ENCODE measurements at regions not wholly inside any gene's neighbourhood (a gene's known extent, or its start where the extent isn't known, plus 50 kb on each side); places are given as distances from the start of the nearest gene placed in this dataset.
A peak's percentile ranks its signal among the peaks of the same experiment; 100 is the strongest.
"Not testable (repeated sequence)": the region's sequence is repeated elsewhere in the genome, so short reads cannot be mapped to it uniquely, and the experiment has no call there.

DNA sequence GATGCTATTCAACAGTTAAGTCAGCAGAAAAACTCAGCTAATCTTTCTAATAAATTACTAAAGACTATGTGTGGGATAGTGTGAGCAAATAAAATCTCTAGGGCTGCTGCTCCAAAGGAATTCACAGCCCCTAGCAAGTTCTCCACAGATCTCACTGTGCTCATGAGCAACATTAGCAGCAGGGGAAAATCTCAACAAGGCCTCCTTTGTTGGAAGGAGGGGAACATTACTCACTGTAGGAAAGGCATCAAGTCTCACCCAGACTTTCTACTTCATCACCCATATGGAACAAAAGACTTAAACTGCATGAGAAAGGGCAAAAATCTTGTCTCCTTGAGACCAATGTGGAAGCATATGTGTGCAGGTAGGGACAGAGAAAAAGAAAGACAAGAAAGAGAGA, 726.4 kb upstream of the SLC35B3 start:
- no peak for DNase-seq

DNA sequence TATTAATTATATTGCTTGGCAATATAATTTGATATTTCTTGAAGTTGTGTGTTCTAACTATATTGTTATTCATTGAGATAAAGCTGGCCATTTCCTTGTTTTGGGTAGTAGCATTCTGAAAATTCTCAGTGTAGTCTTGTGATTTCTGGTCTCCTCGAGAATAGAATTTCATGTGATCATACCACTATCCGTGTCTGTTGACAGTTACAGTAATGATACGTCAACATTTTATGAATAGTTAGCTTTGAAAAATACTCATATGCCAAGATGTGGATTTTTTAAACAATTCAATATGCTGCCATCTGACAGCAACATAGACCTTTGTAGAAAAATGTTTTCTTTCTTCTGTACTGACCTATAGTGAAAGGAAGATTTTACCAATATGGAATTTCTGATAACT, 723.7 kb upstream of the SLC35B3 start:
- no peak for DNase-seq

DNA sequence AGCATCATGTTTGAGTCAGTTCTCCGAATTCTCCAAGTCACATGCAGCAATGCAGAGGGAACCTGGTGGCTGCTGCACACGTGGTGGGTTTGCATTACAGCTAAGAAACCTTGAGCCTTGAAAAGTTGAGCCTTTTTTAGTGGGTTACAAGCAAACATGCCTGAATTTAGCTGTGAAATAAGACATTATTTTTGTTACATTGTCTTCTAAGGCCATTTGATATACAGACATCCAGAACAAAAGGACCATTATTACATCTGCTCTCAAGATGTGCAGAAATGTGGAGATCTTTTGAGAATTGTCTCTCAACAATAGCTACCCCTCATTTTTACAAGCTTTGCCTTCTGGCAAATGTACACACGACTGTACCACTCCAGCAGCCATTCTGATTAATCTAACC, 720.5 kb upstream of the SLC35B3 start:
- no peak for DNase-seq

DNA sequence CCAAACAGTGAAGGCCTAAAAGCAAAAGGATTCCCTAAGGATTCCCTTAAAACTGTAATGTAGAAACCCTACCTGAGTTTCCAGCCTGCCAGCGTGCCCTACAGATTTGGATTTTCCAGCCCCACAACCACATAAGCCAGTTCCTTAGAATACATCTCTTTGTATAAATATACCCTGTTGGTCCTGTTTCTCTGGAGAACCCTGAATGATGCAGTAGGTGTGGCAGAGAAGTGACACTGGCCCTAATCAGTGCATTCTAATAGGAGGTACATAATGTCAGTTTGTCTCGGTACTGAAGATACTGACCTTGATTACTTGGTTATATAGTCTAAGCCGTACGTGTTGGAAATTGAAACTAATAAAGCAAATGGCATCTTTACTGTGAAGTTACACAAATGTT, 707.8 kb upstream of the SLC35B3 start:
- no peak for DNase-seq

DNA sequence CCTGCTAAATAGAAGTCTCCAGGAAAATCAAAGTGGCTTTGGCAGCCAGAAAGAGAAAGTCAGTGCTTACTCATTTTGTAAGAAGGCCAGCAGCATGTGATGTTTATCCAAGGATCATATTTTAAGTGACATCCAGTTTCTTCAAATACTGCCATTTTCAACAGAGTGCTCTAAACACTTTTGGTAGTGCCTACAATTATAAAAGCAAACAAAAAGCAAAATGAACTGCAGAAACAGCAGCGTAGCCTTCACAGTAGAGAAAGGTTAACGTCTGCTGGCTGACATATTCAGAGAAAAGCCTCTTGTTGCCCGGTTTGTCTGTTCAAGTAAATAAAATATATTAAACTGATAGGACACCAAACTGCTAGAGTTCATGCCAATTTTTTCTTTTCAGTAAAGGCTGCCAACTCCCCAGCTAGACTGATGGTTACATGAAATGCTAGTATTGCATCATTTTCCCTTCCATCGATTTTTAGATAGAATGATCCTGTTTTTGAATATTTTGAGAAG, 705.7 kb upstream of the SLC35B3 start:
- DNase-seq, result no peak

DNA sequence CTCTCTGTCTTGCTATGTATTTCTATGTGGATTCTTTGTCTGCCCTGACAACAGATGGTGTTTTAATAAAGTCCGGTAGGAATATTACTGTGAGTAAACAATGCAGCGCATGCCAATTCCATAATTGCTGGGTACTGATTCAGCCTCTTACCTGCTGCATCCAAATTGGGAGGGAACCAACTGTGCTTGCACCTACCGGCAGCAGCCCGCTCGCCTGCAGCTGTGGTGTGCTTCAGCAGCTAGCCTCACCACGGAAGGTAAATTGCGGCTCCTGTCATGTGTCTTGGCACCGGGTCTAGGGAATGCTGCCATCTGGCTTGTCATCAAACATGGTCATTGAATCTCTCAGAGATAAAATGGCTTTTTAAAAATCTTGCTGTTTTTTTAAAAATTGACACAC, 704.8 kb upstream of the SLC35B3 start:
- no peak for DNase-seq

DNA sequence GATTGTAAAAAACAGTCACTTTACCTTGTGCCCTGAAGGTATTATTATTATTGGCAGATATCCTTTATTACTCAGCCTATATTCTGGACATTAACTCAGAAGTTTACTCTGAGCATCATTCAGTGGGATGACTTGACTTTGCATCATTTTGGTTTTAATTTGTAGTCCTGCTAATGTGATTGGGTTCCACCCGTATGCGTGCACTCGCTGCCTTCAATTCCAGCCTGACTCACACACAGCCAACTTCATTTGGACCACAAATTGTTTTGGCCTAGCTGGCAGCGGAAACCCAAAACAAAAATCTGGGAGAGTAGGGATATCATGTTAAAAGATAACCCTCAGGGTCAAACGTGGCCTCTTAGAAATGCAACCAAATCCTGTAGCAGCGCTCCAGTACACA, 704.4 kb upstream of the SLC35B3 start:
- DNase-seq, result no peak

DNA sequence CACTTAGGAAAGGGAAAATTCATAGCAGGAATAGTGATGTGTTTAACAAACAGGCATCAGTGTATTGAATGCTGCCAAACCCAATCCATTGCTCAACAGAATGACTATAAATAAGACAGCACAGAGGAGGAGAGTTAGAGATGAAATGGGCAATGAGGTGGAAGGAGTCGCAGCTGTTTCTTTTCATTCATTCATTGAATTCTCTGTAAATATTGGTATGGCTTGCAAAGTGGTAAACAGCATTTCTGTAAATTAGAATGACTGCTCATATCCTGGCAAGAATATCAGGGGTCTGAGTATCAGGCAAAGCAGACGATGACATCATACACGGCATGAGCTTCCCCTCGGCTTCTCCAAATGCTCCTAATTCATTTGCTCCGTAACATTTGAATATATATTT, 703.6 kb upstream of the SLC35B3 start:
- DNase-seq, result no peak

DNA sequence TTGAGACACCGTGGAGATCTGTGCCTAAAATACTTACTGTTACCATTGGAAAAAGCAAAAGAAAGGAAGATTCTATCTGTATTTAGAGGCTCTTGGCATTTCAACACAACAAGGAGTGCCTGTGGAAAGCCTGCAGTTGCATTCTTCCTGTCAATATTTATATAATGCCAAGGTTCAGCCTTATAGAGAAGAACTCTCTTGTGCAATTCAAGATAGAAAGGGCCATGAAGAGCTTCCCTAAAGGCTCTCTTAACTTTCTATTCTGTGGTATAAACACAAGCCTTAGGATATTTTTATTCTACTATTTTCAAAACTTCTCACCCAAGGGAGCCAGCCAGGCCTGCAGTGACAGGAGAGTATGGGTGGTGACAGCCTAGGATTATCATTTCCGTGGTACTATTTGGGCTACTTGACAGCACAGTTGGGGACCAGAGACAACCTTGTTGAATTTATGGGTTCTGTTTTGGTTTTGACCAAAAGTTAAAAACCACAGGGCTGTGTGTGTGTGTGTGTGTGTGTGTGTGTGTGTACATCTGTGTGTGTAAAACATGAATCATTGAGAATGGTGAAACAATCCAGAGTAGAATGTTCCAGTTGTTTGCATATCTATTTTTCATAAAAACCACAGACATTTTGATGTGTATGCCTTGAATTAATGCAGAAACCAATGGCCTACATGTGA, 700.9 kb upstream of the SLC35B3 start:
- DNase-seq, result no peak

DNA sequence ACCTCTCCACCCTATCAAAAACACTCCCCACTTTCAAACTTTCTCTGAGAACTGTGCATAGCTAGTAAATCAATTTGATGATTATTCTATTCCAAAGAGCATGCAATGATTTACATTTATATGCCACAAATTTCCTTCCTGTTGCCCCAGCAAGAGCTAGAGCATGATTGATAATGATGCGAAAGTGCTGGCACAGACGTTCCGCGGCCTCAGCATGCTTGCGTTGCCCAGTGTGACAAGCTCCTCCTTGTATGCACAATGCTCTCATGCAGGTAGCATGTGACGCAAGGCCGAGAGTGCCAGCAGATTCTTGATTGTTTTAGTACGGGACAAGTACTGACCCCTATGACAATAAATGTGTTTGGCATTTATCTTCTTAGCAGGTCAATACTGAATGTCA, 696.3 kb upstream of the SLC35B3 start:
- DNase-seq, result peak; percentile 29

DNA sequence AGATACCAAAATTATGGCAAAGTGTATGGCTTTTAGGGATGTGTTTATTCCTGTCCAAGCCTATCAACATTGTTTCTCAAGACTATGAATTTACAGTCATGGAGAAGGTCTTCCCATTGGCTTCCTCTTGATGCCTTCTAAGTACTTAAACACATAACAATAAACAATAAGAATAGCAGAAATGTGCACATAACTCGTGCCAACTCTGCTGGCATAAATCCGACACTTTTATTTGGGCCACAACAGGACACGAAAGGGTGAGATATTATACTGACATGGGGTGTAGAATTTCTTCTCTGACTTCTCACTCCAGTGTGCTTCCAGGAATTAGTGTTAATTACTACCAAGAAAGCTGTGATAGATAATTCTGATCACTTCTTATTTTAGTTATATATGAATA, 695.9 kb upstream of the SLC35B3 start:
- no peak for DNase-seq

DNA sequence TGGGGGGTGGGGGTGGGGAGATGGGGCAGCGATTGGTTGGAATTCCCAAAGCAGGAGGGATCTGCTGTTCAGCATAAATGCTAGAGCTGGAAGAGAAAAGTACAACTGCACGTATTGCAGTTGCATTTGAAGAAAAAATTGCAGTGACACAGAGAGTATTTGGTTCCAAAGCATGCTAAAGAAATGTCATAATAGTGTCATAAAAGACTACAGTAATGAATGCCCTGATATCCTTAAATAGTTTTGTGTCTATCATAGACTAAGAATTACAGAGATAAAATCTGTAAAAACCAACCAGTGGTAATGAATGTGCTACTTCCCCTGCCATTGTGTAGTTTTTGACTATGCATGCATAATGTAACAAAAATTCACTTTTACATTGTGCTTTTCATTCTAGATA, 693.6 kb upstream of the SLC35B3 start:
- DNase-seq, result no peak

DNA sequence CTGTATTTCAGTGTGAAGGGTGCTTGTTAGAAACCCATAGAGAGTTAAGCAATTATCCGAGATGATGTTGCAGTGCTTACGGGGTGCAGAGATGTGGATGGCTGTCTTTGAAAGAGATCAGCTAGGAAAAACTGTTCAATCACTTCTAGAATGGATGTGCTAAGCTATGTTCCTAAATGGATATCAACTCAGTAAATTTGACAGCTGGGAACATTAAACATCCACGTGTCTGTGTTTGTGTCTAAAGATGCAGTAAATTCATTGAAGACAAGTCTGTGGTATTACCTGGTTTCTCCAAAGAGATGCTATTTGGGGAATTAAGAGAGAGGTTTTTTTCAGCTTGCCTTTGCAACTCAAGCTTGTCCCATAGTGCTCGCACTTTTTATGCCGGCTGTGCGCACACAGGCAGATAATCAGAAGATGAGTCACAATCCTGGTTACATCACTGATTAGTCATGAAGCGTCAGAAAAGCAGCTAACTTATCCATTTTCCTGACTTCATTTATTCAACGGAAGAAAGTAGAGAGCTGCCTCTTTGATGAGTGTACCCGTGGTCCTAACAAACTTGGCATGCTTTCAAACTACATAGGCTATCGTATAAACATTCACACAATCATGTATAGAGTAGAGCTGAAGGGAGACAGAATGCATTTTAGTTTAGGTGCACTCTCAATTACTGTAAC, 691.7 kb upstream of the SLC35B3 start:
- DNase-seq, result no peak

DNA sequence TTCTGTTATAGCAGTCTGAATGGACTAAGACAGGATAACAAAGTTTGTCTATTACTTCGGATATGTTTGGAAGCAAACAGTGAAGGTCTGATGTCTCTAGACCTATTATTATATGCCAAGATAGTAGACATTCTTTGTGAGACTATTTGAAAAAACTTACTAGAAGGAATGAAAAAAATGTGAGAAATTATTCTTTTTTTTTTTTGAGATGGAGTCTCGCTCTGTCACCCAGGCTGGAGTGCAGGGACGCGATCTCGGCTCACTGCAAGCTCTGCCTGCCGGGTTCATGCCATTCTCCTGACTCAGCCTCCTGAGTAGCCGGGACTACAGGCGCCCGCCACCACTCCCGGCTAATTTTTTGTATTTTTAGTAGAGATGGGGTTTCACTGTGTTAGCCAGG, 690.7 kb upstream of the SLC35B3 start:
- not testable (repeated sequence) for DNase-seq

DNA sequence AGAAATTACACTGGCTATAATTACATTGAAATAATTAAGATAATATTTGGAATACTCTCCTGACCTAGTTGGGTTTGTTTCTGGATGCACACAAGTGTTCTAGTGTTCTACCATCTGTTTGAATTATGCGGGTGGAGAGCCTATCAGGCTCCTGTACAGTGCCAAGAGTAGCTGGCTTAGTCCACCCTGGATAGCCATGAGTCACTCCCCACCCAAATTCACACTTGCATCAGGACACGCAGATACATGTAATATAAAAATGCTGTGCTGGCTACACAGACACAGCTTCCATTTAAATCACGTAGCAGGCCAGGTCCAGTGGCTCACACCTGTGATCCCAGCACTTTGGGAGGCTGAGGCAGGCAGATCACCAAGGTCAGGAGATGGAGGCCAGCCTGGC, 686.2 kb upstream of the SLC35B3 start:
- no peak for DNase-seq

DNA sequence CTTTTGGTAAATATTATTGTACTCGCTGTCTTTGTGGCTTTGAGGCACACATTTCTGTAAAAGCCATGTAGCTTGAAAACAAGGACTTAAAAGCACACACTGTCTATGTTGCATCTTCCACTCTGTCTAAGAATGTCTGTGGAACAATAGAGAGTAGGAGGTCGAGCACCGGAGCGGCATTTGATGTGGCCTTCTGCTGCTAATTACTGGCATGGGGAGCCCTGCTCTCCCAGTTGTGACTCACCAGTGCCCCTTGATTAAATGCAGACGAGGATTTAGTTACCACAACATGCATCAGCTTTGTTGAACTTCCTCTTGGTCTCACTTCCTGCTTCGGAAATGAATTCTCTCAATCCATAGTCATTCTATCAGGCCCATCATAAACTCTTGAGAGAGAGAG, 680.7 kb upstream of the SLC35B3 start:
- DNase-seq, result no peak

DNA sequence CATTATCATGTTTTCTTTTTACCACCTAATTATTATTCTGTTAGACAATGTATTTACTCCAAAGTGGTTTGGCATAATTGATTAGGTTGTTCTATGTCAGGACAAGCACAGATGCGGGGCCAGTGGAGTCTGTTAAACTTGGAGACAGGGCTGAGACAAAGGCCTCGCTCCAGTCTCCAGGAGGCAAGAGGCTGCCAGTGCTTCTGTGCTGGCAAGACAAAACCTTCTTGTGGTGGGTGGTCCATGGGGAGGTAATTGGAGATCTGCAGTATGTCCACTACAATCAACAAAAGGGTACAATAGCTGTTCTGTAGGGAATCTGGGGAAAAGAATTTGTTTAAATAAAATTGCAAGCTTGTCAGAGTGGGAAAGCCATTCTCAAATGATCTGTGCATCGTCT, 677.2 kb upstream of the SLC35B3 start:
- DNase-seq, result no peak

DNA sequence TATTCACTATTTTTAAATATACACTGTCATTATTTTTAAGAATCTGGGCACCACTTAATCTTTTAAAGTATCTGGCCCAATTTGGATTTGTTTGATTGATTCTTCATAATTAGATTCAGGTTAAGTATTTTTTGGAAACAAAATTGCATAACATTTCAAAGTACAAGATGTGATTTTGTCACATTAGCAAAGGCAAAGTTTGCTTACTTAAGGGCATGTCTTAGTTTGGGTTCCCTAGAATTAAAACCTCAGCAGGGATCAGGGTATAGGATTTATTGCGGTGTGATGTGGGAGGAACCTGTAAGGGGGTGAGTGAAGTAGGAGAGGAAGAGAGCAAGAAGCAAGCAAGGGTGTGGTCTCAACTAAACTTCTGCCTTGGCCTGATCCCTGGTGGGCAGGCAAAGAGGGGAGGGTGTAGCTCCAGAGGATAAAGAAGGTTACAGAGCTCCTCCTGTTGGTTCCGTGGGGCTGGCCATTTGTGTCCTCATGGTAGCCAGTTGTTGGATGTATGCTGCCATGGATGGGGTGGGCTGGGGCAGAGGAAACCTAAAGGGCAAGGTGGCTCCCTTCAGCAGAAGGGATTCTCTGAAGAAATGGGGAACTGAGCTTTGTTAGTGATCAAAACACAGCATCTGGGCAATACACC, 668.7 kb upstream of the SLC35B3 start:
- no peak for DNase-seq

DNA sequence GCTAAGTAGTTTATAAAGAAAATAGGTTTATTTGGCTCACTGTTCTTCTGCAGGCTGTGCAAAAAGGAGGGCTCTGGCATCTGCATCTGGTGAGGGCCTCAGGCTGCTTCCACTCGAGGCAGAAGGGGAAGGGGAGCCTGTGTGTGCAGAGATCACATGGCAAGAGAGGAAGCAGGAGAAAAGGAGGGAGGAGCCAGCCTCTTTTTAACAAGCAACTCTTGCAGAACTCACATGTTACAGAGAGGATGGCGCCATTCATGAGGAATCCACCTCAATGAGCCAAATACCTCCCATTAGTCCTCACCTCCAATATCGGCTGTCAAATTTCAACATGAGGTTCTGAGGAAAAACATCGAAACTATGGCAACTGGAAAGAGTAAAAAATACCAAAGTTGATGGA, 666.6 kb upstream of the SLC35B3 start:
- DNase-seq, result no peak

DNA sequence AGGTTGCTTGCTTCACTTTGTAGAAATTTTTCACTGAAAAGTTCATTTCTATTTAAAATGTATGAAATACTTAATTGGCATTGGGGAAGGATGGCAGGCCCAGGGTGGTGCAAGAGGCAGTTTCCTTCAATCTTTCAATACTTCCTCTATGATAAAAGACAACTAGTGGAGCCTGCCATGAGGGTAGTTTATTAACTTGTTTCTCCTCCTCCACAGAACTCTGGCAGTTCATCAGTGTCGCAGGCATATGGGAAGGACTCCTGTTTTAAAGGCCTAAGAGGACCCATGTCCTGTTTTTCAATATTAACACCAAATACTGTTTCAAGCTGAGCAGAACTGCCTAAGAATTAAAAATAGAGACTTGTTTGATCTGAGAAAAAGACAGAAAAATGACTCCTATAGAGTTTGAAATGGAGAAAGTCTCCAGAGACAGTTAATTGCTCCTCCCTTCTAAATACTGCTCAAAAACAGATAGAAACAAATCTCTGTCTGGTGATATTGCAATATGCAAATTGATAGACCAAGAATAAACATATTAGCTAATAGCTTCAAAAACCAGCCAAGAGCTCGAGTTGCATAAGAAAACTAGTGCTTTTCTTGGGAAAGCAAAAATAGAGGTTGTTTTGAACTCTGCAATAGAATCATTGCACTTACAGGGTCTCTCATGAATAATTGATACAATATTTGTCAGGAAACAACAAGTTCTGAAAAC, 665.7 kb upstream of the SLC35B3 start:
- DNase-seq, result no peak

DNA sequence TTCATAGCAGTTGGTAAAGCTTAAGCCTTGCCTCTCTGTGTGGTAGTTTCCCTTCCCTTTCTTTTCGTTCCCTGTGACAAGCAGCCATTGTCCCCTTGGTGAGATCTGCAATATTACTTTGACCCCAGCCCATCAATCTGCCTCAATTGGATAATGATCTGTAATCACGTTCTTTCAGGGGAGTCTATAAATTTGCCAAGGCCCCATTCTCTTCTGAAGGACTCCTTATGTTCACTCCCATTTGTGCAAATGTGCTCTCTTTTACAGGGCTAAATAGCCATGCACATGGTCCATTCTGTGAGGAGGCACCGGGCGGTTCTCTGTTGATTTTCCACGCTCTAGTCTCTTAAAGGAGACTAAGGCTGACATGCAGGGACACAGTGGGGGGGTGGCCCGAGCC, 660.4 kb upstream of the SLC35B3 start:
- no peak for DNase-seq

DNA sequence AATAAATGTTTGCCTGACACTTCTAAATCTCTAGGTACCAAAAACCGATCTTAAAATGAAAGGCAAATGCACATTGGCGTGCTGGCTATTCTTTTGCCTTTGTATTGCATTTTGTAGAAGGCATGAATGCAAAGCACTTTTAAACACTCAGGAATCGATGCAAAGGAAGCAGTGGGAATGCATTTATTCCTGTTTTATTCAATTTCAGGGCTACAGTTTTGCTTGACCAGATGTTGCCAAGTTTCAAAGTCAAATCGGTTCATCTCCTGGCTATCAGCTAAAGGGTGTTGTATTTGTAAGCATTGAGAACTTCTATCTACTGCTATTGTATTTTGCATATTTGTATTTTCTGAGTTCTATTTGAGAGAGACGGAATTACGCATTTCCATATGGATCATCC, 659.8 kb upstream of the SLC35B3 start:
- no peak for DNase-seq

DNA sequence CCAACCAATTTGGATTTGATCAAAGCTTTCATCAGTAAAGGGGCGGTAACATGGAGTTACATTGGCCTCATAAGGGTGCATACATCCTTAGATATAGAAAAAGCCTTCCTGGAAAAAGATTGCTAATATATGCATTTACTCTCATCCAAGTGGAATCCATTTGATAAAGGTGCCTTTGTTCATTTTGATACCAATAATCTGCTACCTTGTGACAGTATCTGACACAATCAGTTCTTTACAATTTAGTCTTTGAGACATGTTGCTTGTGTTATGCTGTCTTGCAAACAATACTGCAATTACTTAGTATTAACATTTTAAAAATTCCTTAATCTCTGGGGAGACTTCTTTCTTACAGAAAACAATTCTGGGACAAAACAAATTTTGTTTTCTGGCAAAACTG, 654.4 kb upstream of the SLC35B3 start:
- no peak for DNase-seq
